ENCODE measurements at regions not wholly inside any gene's neighbourhood (a gene's known extent, or its start where the extent isn't known, plus 50 kb on each side); places are given as distances from the start of the nearest gene placed in this dataset.

DNA sequence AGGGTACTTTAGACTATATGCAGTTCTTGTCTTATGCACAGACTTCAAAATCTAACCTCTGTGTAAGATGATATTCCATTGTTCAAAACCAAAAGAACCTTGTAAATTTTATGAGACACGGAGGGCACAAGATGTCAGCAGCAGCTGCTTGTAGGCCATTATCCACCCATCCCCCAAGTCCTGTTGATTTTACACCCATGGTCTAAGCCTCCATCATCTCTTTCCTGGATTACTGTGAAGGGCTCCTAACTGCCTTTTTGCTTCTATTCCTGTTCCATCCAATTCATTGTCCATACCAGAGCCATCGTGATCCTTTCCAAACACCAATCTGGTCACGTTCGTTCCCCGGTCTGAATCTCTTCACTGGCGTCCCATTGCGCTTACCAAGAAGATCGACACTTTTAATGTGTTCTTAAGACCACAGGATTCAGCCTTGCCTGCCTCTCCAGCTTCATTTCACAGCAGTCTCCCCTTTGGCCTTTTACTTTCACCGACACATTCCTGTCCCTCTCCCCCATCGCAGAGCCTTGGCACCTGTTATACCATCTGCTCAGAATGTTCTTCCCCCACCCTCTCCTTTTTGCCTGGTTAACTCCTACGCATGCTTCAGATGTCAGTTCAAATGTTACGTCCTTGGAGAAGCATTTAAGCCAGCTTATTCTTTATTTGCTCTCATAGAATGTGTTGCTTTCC, 107.3 kb upstream of the POU3F1 start:
- TF ChIP-seq, protein P1, sequence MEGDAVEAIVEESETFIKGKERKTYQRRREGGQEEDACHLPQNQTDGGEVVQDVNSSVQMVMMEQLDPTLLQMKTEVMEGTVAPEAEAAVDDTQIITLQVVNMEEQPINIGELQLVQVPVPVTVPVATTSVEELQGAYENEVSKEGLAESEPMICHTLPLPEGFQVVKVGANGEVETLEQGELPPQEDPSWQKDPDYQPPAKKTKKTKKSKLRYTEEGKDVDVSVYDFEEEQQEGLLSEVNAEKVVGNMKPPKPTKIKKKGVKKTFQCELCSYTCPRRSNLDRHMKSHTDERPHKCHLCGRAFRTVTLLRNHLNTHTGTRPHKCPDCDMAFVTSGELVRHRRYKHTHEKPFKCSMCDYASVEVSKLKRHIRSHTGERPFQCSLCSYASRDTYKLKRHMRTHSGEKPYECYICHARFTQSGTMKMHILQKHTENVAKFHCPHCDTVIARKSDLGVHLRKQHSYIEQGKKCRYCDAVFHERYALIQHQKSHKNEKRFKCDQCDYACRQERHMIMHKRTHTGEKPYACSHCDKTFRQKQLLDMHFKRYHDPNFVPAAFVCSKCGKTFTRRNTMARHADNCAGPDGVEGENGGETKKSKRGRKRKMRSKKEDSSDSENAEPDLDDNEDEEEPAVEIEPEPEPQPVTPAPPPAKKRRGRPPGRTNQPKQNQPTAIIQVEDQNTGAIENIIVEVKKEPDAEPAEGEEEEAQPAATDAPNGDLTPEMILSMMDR (IDR thresholded peaks at IDR 0.05 in 8 of 11, conservative IDR thresholded peaks at IDR 0.05 in 3 of 11): no peak
- TF ChIP-seq POLR2AphosphoS5 (IDR thresholded peaks at IDR 0.05): no peak
- TF ChIP-seq POLR2A (IDR thresholded peaks at IDR 0.05): no peak

All from spleen (tissue), 7 donors.